Esophagus muscularis mucosa (tissue), 4 donors: ENCODE measurements at regions not wholly inside any gene's neighbourhood (a gene's known extent, or its start where the extent isn't known, plus 50 kb on each side); places are given as distances from the start of the nearest gene placed in this dataset.

ENCODE experiments used
- DNase-seq: peaks from one replicate; pipeline ENCODE4 v3.0.0-alpha.2; 2017; ENCODE audit errors: extremely low spot score
- H3K27ac ChIP-seq, 4 donors: fragments of 200-600 bp; sonication (generic); replicated peaks in 1 of 4; 1 replicate in 3 of 4; 2 replicates in 1 of 4; pipeline ENCODE4 v1.5.1; 2016 to 2019; ENCODE audit warnings: mild to moderate bottlenecking in 1 of 4
- H3K27me3 ChIP-seq, 4 donors: fragments of 200-600 bp; sonication (generic); one replicate each; pipeline versions ENCODE4 v1.5.1 to v1.6.0; 2016 to 2019
- H3K36me3 ChIP-seq, 4 donors: fragments of 200-600 bp; sonication (generic); one replicate each; pipeline ENCODE4 v1.5.1; 2016 to 2019
- H3K4me1 ChIP-seq, 4 donors: fragments of 200-600 bp; sonication (generic); one replicate each; pipeline ENCODE4 v1.5.1; 2016 to 2019
- H3K4me3 ChIP-seq, 4 donors: fragments of 200-600 bp; sonication (generic); 1 replicate in 2 of 4; 2 replicates in 2 of 4; pipeline ENCODE4 v1.5.1; 2016 to 2019; ENCODE audit warnings: mild to moderate bottlenecking in 4 of 4, moderate library complexity in 1 of 4
- H3K9me3 ChIP-seq, 4 donors: fragments of 200-600 bp; sonication (generic); 1 replicate in 3 of 4; 2 replicates in 1 of 4; pipeline ENCODE4 v1.5.1; 2016 to 2019
- EP300 ChIP-seq: sonication (generic); formaldehyde crosslinking; IDR thresholded peaks from one replicate; pipeline ENCODE4 v1.6.1; 2017; ENCODE audit warnings: antibody characterized with exemption
- POLR2A ChIP-seq: fragments of 450-650 bp; IDR thresholded peaks from one replicate; pipeline ENCODE4 v1.6.1; 2017; ENCODE audit warnings: antibody characterized with exemption, moderate library complexity, mild to moderate bottlenecking, low read depth
- POLR2AphosphoS5 ChIP-seq, 2 donors: sonication (generic); formaldehyde crosslinking; IDR thresholded peaks; one replicate each; pipeline ENCODE4 v1.6.1; 2017; ENCODE audit warnings: antibody characterized with exemption in 2 of 2
- WGBS: methylation state at CpG from one replicate; pipeline ENCODE4 v1.1.5; 2018; 5-methylcytosine and 5-hydroxymethylcytosine counted together
- intact Hi-C: fragments of 100-400 bp; cut with DNase I; formaldehyde crosslinking; loops from one replicate; pipeline ENCODE4 v1.15.1; 2023
- TF ChIP-seq, protein P1 (sequence below), 3 experiments: fragments of 200-600 bp in 2 of 3; fragments of 450-650 bp in 1 of 3; sonication (generic) in 2 of 3; IDR thresholded peaks; one replicate each; pipeline ENCODE4 v1.5.1; 2017 to 2019; ENCODE audit warnings: antibody characterized with exemption in 3 of 3, mild to moderate bottlenecking in 2 of 3, moderate library complexity in 1 of 3

DNA sequence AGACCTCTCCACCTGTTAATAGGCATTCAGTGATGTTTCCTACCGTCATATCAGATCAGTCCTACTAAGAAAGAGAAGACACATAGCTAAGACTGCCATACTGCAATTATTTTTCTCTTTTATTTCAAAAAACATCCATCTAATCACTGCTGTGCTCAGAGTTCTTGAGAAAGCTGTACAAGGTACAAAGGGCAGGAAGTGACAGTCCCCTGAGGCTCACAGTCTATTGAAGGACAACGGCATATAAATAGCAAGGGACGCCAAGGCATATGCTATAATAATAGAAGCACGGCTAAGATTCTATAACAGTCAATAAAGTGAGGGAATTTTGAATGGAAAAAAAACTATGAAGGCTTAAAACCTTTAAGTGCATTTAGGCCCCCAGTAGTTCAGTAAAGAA is 415.3 kb upstream of the NRP1 start:
- TF ChIP-seq POLR2A = no peak
- intact Hi-C loops = no loop called here
- no peak for DNase-seq
- no peak overlapping the region for H3K4me3 ChIP-seq
- no peaks in the 10 kb centered on the region for H3K27me3 ChIP-seq
- WGBS = 70% methylated on average over 4 of the region's 4 CpGs
- no peak overlapping the region for H3K27ac ChIP-seq
- H3K36me3 ChIP-seq = no peaks in the 10 kb centered on the region
- peaks cover 6 to 17% (median 8%) of the 10 kb centered on the region in 4 donors for H3K4me1 ChIP-seq
- no peaks in the 10 kb centered on the region for H3K9me3 ChIP-seq

DNA sequence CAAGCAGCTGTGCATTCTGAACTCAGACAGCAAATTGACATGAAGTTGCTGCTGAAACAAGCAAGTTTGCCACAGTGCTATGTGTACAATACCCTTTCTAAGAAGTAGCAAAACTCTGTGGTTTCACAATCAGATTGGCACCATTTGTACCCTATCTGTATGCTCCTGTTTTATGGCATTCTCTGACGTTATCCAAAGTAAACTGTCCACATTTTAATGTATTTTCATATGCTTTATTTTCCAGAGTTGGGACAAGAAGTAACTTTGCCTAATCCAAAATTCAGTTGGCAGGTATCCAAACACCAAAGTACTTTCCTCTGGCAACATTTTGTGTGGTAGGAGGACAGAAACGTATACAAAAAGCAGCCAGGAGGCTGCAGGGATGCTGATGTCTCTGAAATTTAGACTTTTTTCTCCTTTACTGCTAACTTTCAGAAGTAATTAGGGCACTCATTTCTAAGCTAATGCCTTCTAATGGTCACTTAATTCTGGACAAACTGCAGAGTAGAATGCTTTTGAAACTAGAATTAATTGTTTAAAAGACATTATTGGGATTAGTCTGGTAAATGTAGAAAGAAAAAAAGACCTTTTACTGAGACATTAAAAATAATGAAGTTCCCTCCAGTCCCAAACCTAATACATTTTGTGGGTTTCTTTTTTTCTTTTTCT is 414.7 kb upstream of the NRP1 start:
- TF ChIP-seq POLR2AphosphoS5 (IDR thresholded peaks at IDR 0.05) (no peak), EP300 (no peak), POLR2A (no peak)
- TF ChIP-seq, protein P1, sequence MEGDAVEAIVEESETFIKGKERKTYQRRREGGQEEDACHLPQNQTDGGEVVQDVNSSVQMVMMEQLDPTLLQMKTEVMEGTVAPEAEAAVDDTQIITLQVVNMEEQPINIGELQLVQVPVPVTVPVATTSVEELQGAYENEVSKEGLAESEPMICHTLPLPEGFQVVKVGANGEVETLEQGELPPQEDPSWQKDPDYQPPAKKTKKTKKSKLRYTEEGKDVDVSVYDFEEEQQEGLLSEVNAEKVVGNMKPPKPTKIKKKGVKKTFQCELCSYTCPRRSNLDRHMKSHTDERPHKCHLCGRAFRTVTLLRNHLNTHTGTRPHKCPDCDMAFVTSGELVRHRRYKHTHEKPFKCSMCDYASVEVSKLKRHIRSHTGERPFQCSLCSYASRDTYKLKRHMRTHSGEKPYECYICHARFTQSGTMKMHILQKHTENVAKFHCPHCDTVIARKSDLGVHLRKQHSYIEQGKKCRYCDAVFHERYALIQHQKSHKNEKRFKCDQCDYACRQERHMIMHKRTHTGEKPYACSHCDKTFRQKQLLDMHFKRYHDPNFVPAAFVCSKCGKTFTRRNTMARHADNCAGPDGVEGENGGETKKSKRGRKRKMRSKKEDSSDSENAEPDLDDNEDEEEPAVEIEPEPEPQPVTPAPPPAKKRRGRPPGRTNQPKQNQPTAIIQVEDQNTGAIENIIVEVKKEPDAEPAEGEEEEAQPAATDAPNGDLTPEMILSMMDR (IDR thresholded peaks at IDR 0.05) = no peak
- 42% methylated on average over 2 of the region's 2 CpGs for WGBS
- no peaks in the 10 kb centered on the region for H3K9me3 ChIP-seq
- H3K4me3 ChIP-seq = no peak overlapping the region
- intact Hi-C loops = no loop called here
- H3K27ac ChIP-seq = no peak overlapping the region
- H3K4me1 ChIP-seq = peaks cover 6 to 17% (median 8%) of the 10 kb centered on the region in 4 donors
- no peaks in the 10 kb centered on the region for H3K36me3 ChIP-seq
- DNase-seq = no peak
- H3K27me3 ChIP-seq = no peaks in the 10 kb centered on the region

DNA sequence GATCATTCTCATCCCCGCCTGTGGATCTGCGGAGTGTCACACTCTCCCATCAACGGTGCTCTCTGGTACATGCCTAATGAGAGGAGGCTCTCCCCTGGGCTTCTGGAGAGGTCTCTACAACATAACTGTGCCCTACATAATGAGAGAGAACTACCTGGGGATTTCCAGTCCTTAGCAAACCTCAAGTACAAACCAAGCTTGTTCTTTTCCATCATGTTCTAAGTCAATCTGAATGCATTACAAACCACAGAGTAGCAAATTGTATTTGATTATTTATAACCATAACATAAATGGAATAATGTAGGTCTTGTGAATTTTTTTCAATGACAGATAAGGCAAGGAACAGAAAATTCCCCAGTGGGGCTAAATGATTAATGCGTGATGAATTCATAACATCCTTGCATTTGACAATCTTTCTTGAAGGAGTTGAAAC is 412.4 kb upstream of the NRP1 start:
- no peaks in the 10 kb centered on the region for H3K9me3 ChIP-seq
- intact Hi-C loops = no loop called here
- 73% methylated on average over 4 of the region's 4 CpGs for WGBS

DNA sequence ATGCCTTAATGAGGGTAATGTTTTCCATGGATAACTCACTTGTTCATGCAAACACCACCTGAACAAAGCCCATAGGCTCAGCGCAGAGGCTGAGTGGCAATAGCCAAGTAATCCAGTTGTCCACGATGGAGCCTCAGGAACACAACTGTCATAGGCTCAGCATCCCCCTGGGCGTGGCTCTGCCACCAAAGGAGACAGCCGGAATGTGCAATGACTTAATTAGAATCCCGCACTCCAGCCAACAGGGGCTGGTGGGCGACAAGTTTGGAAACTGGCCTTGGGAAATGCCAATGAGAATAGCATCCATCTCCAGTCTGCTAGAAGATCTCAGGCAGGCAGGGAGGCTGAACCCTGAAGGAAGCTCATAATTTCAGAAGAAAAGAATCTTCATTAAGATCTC is 411.7 kb upstream of the NRP1 start:
- H3K36me3 ChIP-seq = no peaks in the 10 kb centered on the region
- H3K27ac ChIP-seq = no peak overlapping the region
- intact Hi-C loops = no loop called here
- no peak overlapping the region for H3K4me3 ChIP-seq
- WGBS = no CpG with 5 or more reads among the region's 6 CpGs
- DNase-seq = no peak
- H3K27me3 ChIP-seq = no peaks in the 10 kb centered on the region
- peaks cover 6 to 17% (median 8%) of the 10 kb centered on the region in 4 donors for H3K4me1 ChIP-seq
- TF ChIP-seq POLR2AphosphoS5 (IDR thresholded peaks at IDR 0.05) (no peak), POLR2A (no peak), EP300 (no peak)
- TF ChIP-seq, protein P1 (IDR thresholded peaks at IDR 0.05) = no peak
- no peaks in the 10 kb centered on the region for H3K9me3 ChIP-seq

More for the DNA sequence above, 412.4 kb upstream of the NRP1 start:
- no peaks in the 10 kb centered on the region for H3K27me3 ChIP-seq
- DNase-seq = no peak
- TF ChIP-seq EP300 (no peak), POLR2AphosphoS5 (IDR thresholded peaks at IDR 0.05) (no peak), POLR2A (no peak)
- TF ChIP-seq, protein P1 (IDR thresholded peaks at IDR 0.05) = no peak
- no peak overlapping the region for H3K4me3 ChIP-seq
- H3K36me3 ChIP-seq = no peaks in the 10 kb centered on the region
- no peak overlapping the region for H3K27ac ChIP-seq
- H3K4me1 ChIP-seq = peaks cover 6 to 17% (median 8%) of the 10 kb centered on the region in 4 donors

DNA sequence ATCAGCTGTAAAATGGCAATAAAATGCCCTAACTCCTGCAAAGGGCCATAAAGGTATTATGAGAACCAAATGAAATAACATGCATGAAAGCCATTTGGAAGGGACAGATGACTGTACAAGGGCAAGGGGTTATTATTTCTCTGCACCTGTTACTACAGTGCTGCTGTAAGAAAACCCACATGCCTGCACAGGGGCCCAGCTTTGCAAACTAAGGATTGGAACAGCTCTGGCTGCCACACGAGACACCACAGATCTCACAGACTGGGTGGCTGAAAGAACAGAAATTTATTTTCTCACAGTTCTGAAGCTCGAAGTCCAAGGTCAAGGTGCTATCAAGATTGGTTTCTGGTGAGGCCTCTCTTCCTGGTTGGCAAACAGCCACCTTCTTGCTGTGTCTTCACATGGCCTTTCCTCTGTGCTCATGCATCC is 409.0 kb upstream of the NRP1 start:
- WGBS = 82% methylated on average over 2 of the region's 2 CpGs
- no peak for TF ChIP-seq EP300
- TF ChIP-seq, protein P1 (IDR thresholded peaks at IDR 0.05) = no peak
- no peak for TF ChIP-seq POLR2AphosphoS5 (IDR thresholded peaks at IDR 0.05)
- TF ChIP-seq POLR2A = no peak
- no peak overlapping the region for H3K4me3 ChIP-seq
- H3K27me3 ChIP-seq = no peaks in the 10 kb centered on the region
- no peaks in the 10 kb centered on the region for H3K36me3 ChIP-seq
- no peak overlapping the region for H3K27ac ChIP-seq
- no peaks in the 10 kb centered on the region for H3K4me1 ChIP-seq
- intact Hi-C loops = no loop called here
- H3K9me3 ChIP-seq = peaks cover 0 to 5% (median 0%) of the 10 kb centered on the region in 4 donors
- DNase-seq = no peak
